DOHH2 (cell line): ENCODE measurements at regions not wholly inside any gene's neighbourhood (a gene's known extent, or its start where the extent isn't known, plus 50 kb on each side); places are given as distances from the start of the nearest gene placed in this dataset.

ENCODE experiments used
- CTCF ChIP-seq: fragments of 200-600 bp; sonication (generic); IDR thresholded peaks from one replicate; pipeline ENCODE4 v1.5.1; 2014; ENCODE audit warnings: antibody characterized with exemption, mild to moderate bottlenecking, low read depth, low read length; ENCODE audit not compliant: poor library complexity, severe bottlenecking
- EZH2phosphoT487 ChIP-seq: fragments of 200-600 bp; sonication (generic); IDR thresholded peaks from 2 replicates; pipeline ENCODE4 v1.6.1; 2017; ENCODE audit warnings: borderline replicate concordance, mild to moderate bottlenecking, antibody characterized with exemption, low read length, moderate library complexity, mixed read lengths

- TF ChIP-seq EZH2phosphoT487 (no peak), CTCF (no peak)
Observed at GRCh38 chr5:21244982-21245381, 1257.0 kb upstream of the CDH18 start.
